NCI-H2171 treated with DMSO at 0.1 percent for 48 hours (cell line): ENCODE measurements at regions not wholly inside any gene's neighbourhood (a gene's known extent, or its start where the extent isn't known, plus 50 kb on each side); places are given as distances from the start of the nearest gene placed in this dataset.

Source experiments
- DNase-seq: peaks from one replicate; lab custom pipeline; 2025; lab: John Stamatoyannopoulos, UW

GRCh38 chr13:50684366-50684765 is 159.1 kb downstream of the DLEU7 start:
- no peak for DNase-seq

GRCh38 chr13:50685491-50685890 is 158.0 kb downstream of the DLEU7 start:
- peak; percentile 59 for DNase-seq

- no peak for DNase-seq
These were observed 157.5 kb downstream of the DLEU7 start for GRCh38 chr13:50685956-50686355.

GRCh38 chr13:50686551-50686950 is 156.9 kb downstream of the DLEU7 start:
- DNase-seq: no peak

- DNase-seq: no peak
These were observed 155.9 kb downstream of the DLEU7 start for GRCh38 chr13:50687545-50687944.

- DNase-seq: no peak
These were observed 153.5 kb downstream of the DLEU7 start for GRCh38 chr13:50690006-50690405.

- no peak for DNase-seq
These were observed 152.3 kb downstream of the DLEU7 start for GRCh38 chr13:50691176-50691680.

- DNase-seq: peak; percentile 57
These were observed 151.7 kb downstream of the DLEU7 start for GRCh38 chr13:50691681-50692263.

- DNase-seq: no peak
These were observed 151.0 kb downstream of the DLEU7 start for GRCh38 chr13:50692396-50692915.

GRCh38 chr13:50693727-50694126 is 149.8 kb downstream of the DLEU7 start:
- no peak for DNase-seq

GRCh38 chr13:50697746-50698539 is 145.5 kb downstream of the DLEU7 start:
- peak; percentile 25 for DNase-seq

GRCh38 chr13:50699874-50700663 is 143.4 kb downstream of the DLEU7 start:
- peak; percentile 74 for DNase-seq

GRCh38 chr13:50700664-50701305 is 142.7 kb downstream of the DLEU7 start:
- no peak for DNase-seq

- DNase-seq: peak; percentile 4
These were observed 142.0 kb downstream of the DLEU7 start for GRCh38 chr13:50701469-50701868.

GRCh38 chr13:50706505-50706904 is 137.0 kb downstream of the DLEU7 start:
- DNase-seq: no peak

GRCh38 chr13:50707628-50708027 is 135.9 kb downstream of the DLEU7 start:
- peak; percentile 84 for DNase-seq

GRCh38 chr13:50708461-50708860 is 135.0 kb downstream of the DLEU7 start:
- DNase-seq: peak; percentile 62

- no peak for DNase-seq
These were observed 134.4 kb downstream of the DLEU7 start for GRCh38 chr13:50709058-50709457.

GRCh38 chr13:50711131-50711815 is 132.2 kb downstream of the DLEU7 start:
- no peak for DNase-seq

GRCh38 chr13:50711996-50712395 is 131.5 kb downstream of the DLEU7 start:
- no peak for DNase-seq

- DNase-seq: peak; percentile 12
These were observed 131.0 kb downstream of the DLEU7 start for GRCh38 chr13:50712456-50712855.
